EL (cell line): ENCODE measurements at regions not wholly inside any gene's neighbourhood (a gene's known extent, or its start where the extent isn't known, plus 50 kb on each side); places are given as distances from the start of the nearest gene placed in this dataset.
"Not testable (repeated sequence)": the region's sequence is repeated elsewhere in the genome, so short reads cannot be mapped to it uniquely, and the experiment has no call there.

ENCODE experiments used
- DNase-seq: peaks from one replicate; pipeline ENCODE4 v3.0.0-alpha.2; 2016

DNA sequence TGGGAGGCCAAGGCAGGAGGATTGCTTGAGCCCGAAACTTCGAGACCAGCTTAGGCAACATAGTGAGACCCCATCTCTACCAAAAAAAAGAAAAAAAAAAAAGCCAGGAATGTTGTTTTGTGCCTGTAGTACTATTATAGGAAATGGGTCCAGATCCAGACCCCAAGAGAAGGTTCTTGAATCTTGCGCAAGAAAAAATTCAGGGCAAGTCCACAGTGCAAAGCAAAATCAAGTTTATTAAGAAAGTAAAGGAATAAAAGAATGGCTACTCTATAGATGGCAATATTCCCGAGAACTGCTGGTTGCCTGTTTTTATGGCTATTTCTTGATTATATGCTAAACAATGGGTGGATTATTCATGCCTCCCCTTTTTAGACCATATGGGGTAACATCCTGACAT lies 51.2 kb upstream of the RDX start:
- no peak for DNase-seq

DNA sequence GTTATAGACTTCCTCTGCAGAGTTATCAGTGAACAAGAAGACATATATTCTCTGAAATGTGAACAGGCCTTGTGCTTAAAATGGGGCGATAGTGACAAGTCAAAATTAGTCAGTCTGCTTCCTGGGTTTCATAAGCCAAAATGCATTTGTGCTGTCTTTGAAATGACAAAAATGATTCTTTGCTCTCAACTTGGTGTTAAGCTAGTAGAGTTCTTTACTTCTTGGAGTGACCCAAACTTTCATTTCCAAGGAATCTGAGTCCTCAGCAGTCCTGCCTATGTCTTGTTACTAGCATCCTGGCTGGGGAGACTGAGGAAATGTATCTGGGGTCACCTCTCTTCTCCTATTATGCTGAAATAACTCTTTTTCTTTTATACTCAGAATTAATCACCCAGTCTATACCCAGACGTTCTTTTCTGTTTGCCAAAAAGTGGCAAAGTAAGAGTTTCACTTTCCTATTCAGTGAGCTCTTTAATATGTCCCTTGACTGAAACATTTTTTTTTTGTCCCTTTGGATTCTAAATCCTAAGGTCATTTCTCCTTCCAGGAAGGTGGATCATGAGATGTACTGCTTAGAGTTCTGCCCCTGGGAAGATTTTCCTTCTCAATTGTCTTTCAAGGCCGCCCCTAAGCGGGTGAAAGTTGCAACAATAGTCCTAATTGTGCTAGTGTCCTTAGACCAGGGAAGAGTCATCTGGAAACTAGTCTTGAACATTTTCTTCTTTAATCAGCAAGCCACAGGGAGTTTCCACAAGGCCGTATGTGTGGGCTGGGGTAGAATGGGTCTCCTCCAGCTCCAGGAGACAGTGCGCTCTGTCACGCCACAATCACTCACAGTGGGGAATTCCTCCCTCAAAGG lies 53.0 kb upstream of the RDX start:
- DNase-seq = no peak

DNA sequence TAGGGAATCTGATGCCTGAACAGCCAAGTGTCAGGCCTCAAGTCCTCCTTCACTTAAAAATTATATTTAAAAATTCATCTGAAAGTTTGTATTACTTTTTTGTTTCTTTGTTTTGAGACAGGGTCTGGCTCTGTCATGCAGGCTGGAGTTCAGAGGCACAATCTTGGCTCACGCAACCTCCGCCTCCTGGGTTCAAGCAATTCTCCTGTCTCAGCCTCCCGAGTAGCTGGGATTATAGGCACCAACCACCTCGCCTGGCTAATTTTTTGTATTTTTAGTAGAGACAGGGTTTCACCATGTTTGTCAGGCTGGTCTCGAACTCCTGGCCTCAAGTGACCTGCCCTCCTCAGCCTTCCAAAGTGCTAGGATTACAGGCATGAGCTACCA lies 53.6 kb upstream of the RDX start:
- not testable (repeated sequence) for DNase-seq

DNA sequence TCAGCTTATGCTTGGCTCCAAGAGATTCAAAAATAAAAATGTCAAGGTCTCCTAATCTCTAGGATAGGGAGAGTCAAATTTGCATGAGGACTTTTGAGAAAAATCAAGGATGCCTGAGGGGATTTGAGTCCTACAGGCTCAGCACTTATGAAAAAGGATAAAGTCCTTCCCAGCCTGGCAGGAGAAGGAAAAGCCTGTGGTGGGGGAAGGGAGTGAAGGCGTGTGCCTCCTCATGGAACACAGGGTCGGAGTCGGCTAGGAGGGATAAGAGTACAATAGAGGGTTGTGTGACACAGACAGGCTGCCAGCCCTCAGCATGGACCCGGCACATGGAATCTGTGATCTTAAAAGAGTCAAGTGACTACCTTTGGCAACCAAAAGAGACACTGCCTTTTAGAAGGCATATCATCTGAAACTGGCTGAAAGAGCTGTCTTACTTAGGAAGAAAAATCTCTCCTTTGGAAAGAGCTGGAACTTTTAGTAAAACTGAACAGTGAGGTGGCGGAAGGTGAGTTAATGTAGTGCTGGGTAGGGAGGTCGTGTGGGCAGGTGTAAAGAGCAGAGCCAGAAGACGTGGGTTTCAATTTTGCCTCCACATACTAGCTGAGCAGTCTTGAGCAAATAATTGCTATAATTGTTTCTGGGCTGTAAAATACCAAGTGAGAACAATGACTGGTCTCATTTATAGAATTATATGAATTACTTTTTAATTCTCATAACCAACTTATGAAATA lies 58.8 kb upstream of the RDX start:
- no peak for DNase-seq

DNA sequence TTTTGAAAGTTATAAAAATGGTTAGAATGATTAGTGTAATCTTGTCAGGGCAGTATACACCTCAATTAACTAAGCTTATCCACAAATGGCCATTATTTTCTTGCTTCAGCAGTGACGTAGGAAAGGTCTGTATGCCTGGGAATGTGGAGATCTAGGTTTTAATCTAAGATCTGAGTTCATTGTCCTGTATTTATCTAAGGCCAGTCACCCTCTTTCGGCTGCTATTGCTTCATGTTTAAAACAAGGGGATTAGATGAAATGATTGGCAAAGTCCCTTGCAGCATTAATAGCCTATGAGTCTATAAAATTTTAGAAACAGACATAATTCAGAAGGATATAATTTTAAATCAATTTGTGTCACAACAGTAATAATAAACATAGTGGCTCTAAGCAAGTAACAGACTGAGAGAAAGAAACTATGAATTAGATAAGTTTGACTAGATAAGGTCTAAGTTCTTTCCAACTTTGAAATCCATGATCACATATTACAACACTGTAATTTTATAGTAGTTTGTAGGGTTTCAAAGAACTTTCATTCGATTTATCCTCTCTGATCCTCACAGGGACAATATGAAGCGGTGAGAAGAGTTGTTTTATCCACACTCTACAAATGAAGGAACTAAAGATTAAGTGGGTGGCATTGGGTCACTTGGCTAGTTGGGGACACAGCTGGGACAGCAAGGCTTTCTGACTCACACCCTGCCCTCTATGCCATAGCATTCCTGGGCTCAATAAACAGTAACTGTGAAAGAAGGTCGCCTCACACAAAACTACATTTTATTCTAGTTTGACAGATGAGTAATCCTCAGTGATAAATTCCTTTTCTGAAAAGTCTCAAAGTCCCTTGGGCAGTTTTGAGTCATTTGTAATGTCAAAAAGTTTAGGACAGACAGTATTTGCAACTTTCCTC lies 60.6 kb upstream of the RDX start:
- DNase-seq = peak; percentile 69

DNA sequence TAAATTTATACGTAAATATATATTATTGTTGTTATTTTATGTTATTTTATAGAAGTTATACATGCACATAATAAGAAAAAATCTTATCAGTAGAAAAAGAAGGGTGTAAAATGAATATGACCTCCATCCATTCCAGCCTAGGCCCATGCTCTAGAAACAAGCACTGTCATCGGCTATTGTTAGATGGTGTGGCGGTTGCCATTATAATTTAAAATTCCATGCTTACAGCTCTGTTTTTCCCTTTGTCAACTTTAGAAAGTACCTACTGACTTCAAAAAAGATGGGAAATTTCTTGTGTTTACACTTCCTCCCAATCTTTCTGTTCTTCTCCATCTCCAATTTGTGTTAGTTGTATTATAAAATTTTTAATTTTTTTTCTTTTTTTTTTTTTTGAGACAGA lies 61.9 kb upstream of the RDX start:
- DNase-seq = no peak

DNA sequence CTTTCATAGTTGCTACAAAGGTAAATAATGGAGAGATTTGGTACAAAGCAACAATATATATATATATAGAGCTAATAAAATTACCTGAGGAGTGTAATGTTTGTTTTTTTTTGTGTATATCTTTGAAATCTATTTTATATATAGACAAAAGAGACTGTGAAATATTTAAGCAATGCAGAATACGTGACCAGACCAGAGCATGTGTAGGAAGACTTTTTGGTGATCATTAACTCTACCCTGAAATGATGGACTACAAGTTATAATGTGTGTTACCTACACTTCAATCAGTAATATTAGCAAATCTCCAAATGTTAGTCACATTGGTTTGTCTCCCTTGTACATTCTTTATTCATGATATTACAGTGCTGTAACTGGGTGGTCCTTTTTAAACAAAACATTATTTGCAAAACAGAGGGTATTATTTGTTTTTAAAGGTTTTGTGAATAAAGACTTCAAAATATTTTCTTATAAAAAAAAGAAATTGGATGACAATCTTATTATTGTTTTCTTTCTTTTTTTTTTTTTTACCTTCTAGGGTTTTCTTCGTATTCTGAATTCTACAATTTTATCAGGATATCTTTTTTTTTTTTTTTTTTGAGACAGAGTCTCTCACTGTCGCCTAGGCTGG lies 64.5 kb upstream of the RDX start:
- DNase-seq = not testable (repeated sequence)

DNA sequence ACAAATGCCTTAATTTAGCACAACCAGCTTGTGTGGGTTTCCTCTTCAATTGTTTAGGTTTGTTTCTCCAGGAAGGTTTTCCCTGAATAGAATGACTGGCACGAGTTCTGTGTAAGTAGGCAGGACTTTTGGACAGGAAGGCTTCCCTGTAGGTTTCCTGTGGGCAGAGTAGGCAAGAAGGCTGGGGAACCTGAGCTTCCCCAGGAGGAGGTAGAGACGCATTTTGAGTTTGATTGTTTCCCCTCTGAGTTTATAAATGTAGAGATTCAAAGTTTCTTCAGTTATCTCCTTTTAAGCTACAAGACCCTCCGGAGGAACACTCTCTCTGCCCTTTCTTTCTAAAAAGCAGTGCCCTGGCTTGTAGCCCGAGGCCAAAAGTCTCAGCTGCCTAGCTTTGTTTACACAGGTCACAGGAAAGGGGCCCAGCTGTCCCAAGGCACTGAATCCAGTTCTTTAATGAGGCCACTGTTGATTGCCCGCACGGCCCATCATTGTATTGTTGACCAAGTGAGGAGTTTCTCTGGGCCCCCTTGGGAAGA lies 66.6 kb upstream of the RDX start:
- peak; percentile 26 for DNase-seq

DNA sequence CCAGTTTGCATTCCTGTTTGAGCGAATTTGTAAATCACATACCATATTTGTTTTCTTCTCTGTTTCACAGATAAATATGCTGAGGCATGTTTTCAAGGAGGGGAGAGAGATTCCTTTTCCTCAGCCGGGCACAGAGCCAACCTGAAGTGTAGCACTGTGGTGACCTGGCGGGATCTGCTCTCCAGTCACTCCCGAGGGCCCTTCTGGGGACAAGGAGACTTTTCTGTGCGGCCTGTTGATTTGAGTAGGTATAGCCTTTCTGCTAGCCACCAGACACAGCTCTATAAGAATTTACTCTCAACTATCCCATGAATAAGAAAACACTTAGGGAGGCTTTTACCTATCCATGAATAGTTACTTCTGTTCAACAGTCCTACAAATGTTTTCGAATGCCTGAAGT lies 63.5 kb upstream of the FDX1 start:
- no peak for DNase-seq

DNA sequence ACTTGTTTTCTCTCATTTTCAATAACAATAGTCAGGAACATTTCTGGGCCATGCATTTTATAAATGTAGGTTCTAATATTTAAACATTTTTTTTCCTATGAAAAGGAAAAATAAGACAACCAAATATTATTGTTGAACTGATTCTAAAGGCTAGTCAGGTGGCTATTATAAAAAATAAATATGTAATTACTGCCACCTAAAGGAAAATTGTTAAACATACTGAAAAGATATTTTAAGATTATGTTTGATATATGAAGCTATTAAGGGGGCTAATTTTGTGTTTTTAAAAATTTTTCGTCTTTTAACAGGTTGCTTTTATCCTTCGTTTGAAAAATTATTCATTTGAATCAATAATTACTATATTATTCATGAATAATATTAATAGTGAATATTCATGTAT lies 62.2 kb upstream of the FDX1 start:
- no peak for DNase-seq

DNA sequence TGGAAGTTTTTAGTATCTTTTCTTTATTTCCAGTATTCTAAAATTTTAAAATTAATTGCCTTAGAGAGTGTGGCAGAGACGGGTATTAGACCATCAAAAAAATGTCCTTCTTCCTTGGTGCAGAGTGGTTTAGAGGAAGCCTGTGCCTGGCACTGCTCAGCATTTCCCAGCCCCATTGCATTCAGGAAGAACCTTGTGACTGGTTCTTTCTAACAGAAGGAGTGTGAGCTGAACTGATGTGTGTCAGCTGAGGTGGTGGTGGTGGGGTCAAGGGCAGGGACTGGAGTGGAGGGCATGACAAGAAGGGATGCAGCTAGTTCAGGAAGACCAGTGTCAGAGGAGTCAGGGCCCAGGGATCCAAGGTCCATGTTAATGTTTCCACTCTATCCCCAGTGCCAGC lies 58.7 kb upstream of the FDX1 start:
- DNase-seq = no peak

DNA sequence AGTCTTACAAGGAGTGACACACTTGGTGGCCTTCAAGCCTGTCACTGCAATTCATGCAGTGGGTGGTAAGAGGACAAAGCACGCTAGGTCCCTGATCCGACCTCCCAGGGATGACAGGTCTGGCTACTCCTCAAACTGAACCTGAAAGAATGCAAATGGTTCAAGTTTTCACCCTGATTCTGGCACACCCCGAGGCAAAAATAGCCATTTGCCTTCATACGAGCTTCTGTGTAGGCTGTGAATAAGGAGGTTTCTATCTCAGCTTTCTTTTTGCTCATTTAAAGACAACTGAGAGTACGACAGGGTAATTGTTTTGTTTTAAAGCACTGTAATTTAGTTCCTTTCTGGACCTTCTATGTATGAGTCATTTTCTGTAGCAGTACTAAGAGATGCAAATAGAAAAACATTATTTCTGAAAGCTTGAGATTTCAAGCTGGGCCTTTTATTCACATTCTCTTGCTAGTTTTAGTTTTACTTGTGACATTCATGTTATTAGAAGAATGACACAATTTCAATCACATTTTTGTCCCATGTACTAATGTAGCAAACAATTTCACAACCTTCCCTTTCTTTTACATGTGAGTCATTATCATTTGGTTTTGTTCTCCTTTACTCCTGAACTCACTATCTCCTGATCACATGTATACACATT lies 56.6 kb upstream of the FDX1 start:
- peak; percentile 53 for DNase-seq

DNA sequence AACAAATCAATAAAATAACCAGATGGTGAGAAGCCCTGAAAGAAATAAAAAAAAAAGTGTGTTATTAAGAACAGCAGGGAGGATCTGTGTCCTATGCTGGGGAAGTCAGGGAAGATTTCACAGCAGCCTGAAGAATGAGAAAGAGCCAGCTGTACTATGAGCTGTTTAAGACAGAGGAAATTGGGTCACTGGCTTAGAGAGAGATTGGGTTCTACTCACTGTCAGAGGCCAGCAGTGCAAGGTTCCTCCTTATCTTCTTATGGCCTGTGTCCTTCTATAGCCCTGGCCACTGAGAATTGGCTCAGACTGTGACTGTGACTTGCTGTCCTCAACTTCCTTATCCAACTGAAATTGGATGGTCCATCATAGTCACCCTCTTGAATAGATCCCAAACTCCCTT lies 54.8 kb upstream of the FDX1 start:
- DNase-seq = no peak

DNA sequence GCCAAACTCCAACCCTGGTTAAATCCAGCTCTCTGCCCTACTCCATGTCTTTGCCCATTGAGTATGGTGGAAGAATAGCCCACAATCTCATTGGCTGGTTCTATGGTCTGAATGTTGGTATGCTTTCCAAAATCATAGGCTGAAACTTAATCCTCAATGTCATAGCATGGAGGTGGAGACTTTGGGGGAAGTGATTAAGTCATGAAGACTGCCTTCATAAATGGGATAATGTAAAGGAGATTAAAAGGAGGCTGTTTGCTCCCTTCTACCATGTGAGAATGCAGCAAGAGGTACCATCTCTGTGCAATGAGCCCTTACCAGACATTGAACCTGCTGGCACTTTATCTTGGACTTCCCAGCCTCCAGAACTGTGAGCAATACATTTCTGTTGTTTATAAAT lies 54.4 kb upstream of the FDX1 start:
- no peak for DNase-seq

DNA sequence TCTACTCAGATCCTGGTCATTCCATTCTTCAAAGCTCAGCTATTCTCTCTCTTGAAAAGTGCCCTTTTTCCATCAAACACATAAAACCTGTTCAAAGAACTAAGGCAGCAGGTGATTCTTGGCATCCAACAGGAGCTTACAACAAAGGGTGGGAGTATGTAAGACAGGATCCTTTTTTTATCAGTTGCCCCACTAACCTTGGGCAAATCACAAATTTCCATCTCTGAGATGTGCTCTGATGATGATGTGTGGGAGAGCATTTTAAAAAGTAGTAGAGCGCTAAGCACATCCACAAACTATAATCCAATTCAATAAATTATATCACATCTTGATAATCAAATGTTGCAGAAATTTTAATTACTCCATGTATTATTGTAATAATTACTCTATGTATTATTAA lies 53.7 kb upstream of the FDX1 start:
- no peak for DNase-seq

DNA sequence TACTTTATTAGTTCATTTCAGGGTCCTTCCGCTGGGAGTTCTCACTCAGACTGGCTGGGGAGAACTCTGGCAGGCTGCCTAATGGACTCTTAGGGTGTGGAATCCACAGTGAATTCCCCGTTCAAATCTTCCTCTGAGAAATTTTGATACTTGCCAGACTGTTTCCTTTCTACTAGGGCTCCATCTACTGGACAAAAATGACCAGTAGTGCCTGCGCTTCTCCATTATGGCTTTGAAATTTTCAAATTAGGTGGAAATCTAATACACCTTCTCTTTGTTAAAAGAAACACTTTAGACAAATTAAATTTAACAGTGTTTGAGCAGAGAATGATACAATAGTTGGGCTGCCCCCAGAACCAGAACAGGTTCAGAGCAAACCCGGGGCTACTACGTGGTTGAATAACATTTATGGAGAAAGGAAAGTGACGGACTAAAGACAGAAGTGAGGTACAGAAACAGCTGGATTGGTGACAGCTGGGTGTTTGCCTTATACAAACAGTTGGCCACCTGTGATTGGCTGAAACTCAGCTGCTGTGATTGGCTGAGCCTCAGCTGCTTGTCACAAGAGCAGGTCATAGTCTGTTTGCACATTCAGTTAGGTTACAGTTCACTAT lies 52.9 kb upstream of the FDX1 start:
- DNase-seq = peak; percentile 87

DNA sequence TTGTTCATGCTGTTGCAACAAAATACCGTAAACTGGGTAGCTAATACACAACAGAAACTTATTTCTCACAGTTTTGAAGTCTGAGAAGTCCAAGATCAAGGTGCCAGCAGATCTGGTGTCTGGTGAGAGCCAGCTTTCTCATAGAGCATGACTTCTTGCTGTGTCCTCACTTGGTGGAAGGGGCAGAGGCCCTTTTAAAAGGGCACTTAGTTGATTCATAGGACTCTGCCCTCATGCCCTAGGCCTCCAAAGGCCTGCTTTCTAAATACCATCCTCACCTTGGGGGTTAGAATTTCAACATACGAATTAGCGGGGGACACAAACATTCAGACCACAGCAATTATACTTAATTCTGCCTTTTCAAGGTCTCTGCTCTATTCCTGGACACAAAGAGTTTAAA lies 52.3 kb upstream of the FDX1 start:
- DNase-seq = no peak

DNA sequence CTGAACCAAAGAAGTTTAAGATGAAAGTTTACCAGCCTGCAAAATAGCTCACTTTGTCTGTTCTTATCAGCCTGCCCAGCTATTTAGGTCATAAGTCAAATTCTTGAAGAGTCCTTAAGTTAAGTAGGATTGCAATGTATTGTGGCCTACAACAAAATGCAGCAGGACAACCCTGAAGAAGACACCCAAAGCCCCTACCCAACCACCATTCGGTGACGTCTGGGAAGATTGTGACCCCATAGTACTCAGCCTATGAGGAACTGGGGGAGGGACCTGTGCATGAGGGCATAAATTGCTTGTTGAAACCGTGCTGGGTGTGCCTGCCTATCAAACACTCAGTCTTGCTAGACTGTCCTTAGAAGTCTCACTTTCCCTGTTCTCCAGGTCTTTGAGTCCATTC lies 50.5 kb upstream of the FDX1 start:
- DNase-seq = no peak

DNA sequence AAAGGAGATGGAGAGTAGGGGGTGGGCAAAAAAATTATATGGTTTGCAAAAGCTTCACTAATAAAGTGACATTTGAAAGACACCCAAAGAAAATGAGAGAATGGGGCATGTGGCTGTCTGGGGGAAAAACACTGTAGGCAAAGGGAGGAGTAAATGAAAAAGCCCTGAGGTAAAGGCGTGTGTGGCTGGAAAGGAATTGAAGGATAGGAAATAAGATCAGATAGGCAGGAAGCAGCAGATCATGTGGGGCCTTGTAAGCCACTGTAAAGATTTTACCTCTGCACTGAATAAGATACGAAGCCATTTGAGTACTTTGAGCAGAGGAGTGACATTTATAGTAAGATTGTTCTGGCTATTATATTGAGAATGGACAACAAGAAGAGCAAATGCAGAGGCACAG lies 49.8 kb upstream of the FDX1 start:
- DNase-seq = no peak
